Panc1 (cell line): ENCODE measurements at regions not wholly inside any gene's neighbourhood (a gene's known extent, or its start where the extent isn't known, plus 50 kb on each side); places are given as distances from the start of the nearest gene placed in this dataset.

Source experiments
- ATAC-seq: fragments of 200-7000 bp; cut with Tn5 transposase; 2 replicates; pipeline ENCODE4 v1.9.1; 2020; ENCODE audit warnings: mild to moderate bottlenecking, moderate library complexity
- BruUV-seq: library from RNA; stranded (reverse); fragments of 400-500 nt; replicated peaks from 2 replicates; lab custom pipeline; 2021; lab: Mats Ljungman, UMichigan
- CTCF ChIA-PET: fragments of 300-600 bp; sonication (Branson Sonifier 250); formaldehyde crosslinking; loops from one replicate; lab custom pipeline; 2022; ENCODE audit warnings: antibody characterized with exemption; lab: Charles Lee
- POLR2A ChIA-PET: fragments of 300-600 bp; sonication (Branson Sonifier 250); formaldehyde crosslinking; loops from one replicate; lab custom pipeline; 2022; ENCODE audit warnings: antibody characterized with exemption; lab: Charles Lee
- DNase-seq: peaks from one replicate; pipeline ENCODE4 v3.0.0-alpha.2; 2010; ENCODE audit warnings: low read depth, low spot score
- H3K27ac ChIP-seq: 2 replicates; pipeline ENCODE4 v1.5.1; 2011; ENCODE audit warnings: mild to moderate bottlenecking, low read length, inconsistent platforms
- H3K27me3 ChIP-seq: fragments of 200-500 bp; sonication (Bioruptor generic); 2 replicates; pipeline ENCODE4 v1.6.0; 2014; ENCODE audit warnings: low read length, inconsistent platforms; ENCODE audit not compliant: control insufficient read depth, insufficient read depth
- H3K36me3 ChIP-seq: fragments of 200-500 bp; sonication (Bioruptor generic); 2 replicates; pipeline ENCODE4 v1.5.1; 2014; ENCODE audit warnings: inconsistent platforms, mild to moderate bottlenecking, low read length, moderate library complexity; ENCODE audit not compliant: control insufficient read depth, insufficient read depth
- H3K4me1 ChIP-seq: 2 replicates; pipeline ENCODE4 v1.5.1; 2011; ENCODE audit warnings: inconsistent platforms, mild to moderate bottlenecking, low read length, moderate library complexity; ENCODE audit not compliant: control insufficient read depth, insufficient read depth
- H3K4me3 ChIP-seq, 2 experiments: 2 replicates each; pipeline ENCODE4 v1.5.1; 2011 to 2012; ENCODE audit warnings: low read depth in 2 of 2, low read length in 2 of 2, mild to moderate bottlenecking in 2 of 2, inconsistent platforms in 1 of 2, moderate library complexity in 1 of 2
- H3K9me3 ChIP-seq: fragments of 200-500 bp; sonication (Bioruptor generic); 2 replicates; pipeline ENCODE4 v1.5.1; 2014; ENCODE audit warnings: low read depth, mild to moderate bottlenecking, inconsistent platforms, low read length, moderate library complexity; ENCODE audit not compliant: control insufficient read depth, insufficient read depth
- POLR2AphosphoS5 ChIP-seq: IDR thresholded peaks from 2 replicates; pipeline ENCODE4 v1.6.1; 2012; ENCODE audit warnings: mild to moderate bottlenecking, low read depth, low read length, moderate library complexity
- SIN3A ChIP-seq: IDR thresholded peaks from 2 replicates; pipeline ENCODE4 v1.6.1; 2012; ENCODE audit warnings: low read depth, mild to moderate bottlenecking, low read length, moderate library complexity, borderline replicate concordance; ENCODE audit not compliant: insufficient read depth
- TCF7L2 ChIP-seq: IDR thresholded peaks from 2 replicates; pipeline ENCODE4 v1.6.1; 2011; ENCODE audit warnings: mild to moderate bottlenecking, low read depth, low read length, inconsistent platforms
- in situ Hi-C: cut with HindIII; loops from 2 replicates; pipeline ENCODE4 v1.10.0; 2016; ENCODE audit warnings: low sequenced_read_pairs, low pct_unique_long_range_greater_than_20kb
- intact Hi-C: fragments of 100-400 bp; cut with micrococcal nuclease; formaldehyde crosslinking; loops from one replicate; pipeline ENCODE4 v1.10.0; 2022; ENCODE audit not compliant: unreplicated experiment
- TF ChIP-seq, protein P1 (sequence below): fragments of 450-650 bp; IDR thresholded peaks from 2 replicates; pipeline ENCODE4 v1.5.1; 2017; ENCODE audit warnings: mild to moderate bottlenecking
- TF ChIP-seq, protein P2 (sequence below), 2 experiments: IDR thresholded peaks; 2 replicates each; pipeline ENCODE4 v1.6.1; 2011 to 2012; ENCODE audit warnings: low read depth in 2 of 2, control low read depth in 1 of 2, low read length in 1 of 2, mild to moderate bottlenecking in 1 of 2, moderate library complexity in 1 of 2; ENCODE audit not compliant: insufficient read depth in 1 of 2

DNA sequence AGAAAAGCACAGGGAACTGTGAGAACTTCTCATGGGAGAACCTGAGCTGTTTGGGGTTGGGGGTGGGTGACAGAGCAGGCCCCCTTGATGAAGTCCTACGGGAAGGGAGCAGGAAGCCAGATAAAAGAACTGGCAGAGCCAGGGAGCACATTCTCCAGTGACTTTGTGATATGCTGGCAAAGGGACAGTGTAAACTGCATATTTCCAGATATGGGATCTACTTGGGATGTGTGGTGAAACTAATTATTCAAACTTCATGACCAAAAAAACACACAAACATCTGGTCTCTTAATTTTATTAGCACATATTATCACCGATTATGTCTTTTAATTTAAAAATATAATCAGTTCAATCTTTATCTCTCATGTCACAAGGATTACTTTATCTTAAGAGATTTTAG lies 266.0 kb downstream of the PAPSS1 start:
- H3K9me3 ChIP-seq: no peaks in the 10 kb centered on the region

DNA sequence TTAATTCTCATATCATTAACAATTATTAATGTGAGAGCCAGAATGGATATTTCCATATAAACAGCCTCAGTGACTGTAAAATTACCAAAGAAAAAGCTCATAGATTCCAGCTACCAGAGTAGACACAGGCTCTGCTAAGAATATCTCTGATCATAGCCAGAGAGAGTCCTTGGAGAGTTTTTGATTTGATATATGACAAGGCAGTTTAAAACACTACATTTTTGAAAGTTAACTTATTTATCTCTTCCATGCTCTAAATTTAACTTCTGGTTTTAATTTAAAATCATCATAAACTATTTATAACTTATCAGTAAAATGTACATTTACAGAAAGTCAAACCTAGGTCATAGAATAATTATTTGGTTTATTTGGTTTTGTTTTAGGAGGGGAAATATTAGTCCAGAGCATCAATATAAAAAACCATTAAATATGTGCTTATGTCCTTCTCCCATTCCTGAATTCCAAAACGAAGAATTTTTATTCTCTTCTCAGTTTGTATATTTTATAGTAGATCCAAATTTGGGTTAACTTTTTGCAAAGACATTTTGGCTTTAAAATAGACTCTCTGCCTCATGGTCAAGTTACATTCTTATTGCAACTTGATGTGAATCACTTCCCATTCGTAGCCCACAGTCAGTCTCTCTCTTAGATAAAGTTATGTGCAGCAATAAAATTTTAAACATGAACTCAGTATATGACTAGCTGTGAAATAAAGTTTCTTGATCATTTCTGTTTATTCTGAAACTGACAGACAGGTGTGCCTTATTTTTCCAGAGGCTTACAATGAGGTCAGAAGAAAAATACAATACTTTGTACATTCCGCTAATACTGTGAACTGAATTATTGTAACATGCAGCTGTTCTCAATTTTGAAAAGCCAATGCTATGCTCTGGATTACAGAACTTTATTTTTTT lies 267.1 kb downstream of the PAPSS1 start:
- TF ChIP-seq SIN3A (no peak), TCF7L2 (no peak), POLR2AphosphoS5 (no peak)
- TF ChIP-seq, protein P1, sequence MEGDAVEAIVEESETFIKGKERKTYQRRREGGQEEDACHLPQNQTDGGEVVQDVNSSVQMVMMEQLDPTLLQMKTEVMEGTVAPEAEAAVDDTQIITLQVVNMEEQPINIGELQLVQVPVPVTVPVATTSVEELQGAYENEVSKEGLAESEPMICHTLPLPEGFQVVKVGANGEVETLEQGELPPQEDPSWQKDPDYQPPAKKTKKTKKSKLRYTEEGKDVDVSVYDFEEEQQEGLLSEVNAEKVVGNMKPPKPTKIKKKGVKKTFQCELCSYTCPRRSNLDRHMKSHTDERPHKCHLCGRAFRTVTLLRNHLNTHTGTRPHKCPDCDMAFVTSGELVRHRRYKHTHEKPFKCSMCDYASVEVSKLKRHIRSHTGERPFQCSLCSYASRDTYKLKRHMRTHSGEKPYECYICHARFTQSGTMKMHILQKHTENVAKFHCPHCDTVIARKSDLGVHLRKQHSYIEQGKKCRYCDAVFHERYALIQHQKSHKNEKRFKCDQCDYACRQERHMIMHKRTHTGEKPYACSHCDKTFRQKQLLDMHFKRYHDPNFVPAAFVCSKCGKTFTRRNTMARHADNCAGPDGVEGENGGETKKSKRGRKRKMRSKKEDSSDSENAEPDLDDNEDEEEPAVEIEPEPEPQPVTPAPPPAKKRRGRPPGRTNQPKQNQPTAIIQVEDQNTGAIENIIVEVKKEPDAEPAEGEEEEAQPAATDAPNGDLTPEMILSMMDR: no peak
- TF ChIP-seq, protein P2, sequence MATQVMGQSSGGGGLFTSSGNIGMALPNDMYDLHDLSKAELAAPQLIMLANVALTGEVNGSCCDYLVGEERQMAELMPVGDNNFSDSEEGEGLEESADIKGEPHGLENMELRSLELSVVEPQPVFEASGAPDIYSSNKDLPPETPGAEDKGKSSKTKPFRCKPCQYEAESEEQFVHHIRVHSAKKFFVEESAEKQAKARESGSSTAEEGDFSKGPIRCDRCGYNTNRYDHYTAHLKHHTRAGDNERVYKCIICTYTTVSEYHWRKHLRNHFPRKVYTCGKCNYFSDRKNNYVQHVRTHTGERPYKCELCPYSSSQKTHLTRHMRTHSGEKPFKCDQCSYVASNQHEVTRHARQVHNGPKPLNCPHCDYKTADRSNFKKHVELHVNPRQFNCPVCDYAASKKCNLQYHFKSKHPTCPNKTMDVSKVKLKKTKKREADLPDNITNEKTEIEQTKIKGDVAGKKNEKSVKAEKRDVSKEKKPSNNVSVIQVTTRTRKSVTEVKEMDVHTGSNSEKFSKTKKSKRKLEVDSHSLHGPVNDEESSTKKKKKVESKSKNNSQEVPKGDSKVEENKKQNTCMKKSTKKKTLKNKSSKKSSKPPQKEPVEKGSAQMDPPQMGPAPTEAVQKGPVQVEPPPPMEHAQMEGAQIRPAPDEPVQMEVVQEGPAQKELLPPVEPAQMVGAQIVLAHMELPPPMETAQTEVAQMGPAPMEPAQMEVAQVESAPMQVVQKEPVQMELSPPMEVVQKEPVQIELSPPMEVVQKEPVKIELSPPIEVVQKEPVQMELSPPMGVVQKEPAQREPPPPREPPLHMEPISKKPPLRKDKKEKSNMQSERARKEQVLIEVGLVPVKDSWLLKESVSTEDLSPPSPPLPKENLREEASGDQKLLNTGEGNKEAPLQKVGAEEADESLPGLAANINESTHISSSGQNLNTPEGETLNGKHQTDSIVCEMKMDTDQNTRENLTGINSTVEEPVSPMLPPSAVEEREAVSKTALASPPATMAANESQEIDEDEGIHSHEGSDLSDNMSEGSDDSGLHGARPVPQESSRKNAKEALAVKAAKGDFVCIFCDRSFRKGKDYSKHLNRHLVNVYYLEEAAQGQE (IDR thresholded peaks at IDR 0.05; ENCODE audit: insufficient read depth in 1 of 2, low read depth in 2 of 2, low read length in 1 of 2): no peak
- ChIA-PET POLR2A (no interaction called here), CTCF (no interaction called here)
- Histone ChIP-seq H3K27me3 (no peaks in the 10 kb centered on the region), H3K4me3 (no peak overlapping the region), H3K27ac (no peak overlapping the region), H3K36me3 (no peaks in the 10 kb centered on the region), H3K9me3 (no peaks in the 10 kb centered on the region), H3K4me1 (no peaks in the 10 kb centered on the region)
- no peak for ATAC-seq
- no TSS peak for BruUV-seq
- intact Hi-C loops (no loop called here), in situ Hi-C loops (no loop called here)
- no peak for DNase-seq

More for the DNA sequence above, 266.0 kb downstream of the PAPSS1 start:
- H3K4me1 ChIP-seq: no peaks in the 10 kb centered on the region
- in situ Hi-C loops: no loop called here
- TF ChIP-seq SIN3A (no peak), TCF7L2 (no peak), POLR2AphosphoS5 (no peak)
- TF ChIP-seq, protein P1: no peak
- TF ChIP-seq, protein P2 (IDR thresholded peaks at IDR 0.05; ENCODE audit: insufficient read depth in 1 of 2, low read depth in 2 of 2, low read length in 1 of 2): no peak
- intact Hi-C loops: no loop called here
- ATAC-seq (no peak), DNase-seq (no peak)
- H3K4me3 ChIP-seq: no peak overlapping the region
- H3K27me3 ChIP-seq: no peaks in the 10 kb centered on the region
- H3K27ac ChIP-seq: no peak overlapping the region
- POLR2A ChIA-PET: no interaction called here
- CTCF ChIA-PET: no interaction called here
- H3K36me3 ChIP-seq: no peaks in the 10 kb centered on the region
- no TSS peak for BruUV-seq
